GM21786 (cell line): ENCODE measurements at regions not wholly inside any gene's neighbourhood (a gene's known extent, or its start where the extent isn't known, plus 50 kb on each side); places are given as distances from the start of the nearest gene placed in this dataset.
"Not testable (repeated sequence)": the region's sequence is repeated elsewhere in the genome, so short reads cannot be mapped to it uniquely, and the experiment has no call there.

Source experiments
- ATAC-seq: cut with Tn5 transposase; IDR thresholded peaks from one replicate; pipeline ENCODE4 v1.9.1; 2021; ENCODE audit not compliant: unreplicated experiment

DNA sequence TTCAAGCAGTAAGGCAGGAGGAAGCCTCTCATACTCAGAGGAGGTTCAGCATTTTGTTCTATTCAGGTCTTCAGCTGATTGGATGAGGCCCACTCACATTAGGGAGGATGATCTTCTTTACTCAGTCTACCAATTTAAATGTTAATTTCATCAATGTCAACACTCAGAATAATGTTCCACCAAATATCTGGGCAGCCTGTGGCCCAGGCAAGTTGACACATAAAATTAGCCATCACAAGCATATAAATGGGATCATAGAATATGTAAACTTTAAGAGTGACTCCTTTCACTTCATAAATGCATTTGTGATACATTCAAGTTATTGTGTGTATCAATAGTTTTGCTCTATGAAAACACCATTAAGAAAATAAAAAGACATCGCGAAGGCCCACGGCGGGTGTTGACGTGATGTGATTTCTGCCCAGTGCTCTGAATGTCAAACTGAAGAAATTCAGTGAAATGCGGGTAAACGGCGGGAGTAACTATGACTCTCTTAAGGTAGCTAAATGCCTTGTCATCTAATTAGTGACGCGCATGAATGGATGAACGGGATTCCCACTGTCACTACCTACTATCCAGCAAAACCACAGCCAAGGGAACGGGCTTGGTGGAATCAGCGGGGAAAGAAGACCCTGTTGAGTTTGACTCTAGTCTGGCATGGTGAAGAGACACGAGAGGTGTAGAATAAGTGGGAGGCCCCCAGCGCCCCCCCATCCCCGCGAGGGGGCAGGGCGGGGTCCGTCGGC is 536.1 kb upstream of the AUTS2 start:
- no peak for ATAC-seq

DNA sequence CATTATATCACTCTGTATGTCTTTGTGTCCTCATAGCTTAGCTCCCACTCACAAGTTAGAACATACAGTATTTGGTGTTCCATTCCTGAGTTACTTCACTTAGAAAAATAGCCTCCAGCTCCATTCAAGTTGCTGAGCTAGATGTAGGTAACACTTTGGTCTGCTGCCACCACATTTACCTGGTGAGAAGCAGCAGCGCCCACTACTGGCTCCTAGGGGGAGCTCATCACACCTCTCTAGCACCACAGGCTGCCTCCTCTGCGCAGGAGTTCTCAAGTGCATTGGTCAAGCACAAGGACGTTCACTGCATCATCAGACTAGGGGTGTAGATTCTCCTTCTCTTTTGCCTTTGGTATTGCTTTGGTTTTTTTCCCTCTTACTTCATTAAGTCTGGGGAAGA is 530.9 kb upstream of the AUTS2 start:
- ATAC-seq, result no peak

DNA sequence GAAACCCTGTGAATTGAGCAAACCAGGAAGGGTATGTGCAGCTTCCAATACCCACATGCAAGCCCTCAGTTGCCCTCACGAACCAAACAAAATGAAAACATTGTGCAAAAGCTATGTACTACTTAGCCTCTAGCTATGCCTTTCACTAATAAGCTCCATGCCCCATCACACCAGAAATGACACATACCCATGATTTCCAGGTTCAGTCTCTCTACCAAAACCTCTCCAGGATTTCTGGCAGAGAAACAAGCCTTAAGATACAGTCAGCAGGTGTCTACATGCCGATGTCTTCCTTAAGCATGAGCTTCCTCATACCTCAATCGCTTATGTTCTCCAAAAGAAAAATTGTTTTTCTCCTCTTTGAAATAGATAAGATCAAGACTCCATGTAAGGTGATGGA is 527.8 kb upstream of the AUTS2 start:
- ATAC-seq, result no peak

DNA sequence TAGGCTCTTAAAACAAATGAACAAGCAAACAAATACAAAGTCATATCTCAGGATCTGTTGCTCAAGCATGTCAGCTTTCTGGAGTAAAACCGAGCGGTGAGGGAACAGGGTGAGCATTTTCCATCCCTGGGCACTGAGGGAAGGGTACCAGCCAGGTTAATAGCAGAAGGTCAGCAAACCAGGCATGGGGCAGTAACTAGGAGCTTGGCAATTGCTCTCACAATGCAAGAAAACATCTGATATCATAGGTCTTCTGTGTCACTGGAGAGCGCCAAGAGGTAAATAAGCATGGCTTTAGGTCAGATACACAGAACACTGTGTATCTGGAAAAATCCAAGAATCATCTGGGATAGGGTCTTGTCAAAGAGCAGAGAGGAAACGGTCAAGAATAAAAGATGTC is 521.7 kb upstream of the AUTS2 start:
- no peak for ATAC-seq

DNA sequence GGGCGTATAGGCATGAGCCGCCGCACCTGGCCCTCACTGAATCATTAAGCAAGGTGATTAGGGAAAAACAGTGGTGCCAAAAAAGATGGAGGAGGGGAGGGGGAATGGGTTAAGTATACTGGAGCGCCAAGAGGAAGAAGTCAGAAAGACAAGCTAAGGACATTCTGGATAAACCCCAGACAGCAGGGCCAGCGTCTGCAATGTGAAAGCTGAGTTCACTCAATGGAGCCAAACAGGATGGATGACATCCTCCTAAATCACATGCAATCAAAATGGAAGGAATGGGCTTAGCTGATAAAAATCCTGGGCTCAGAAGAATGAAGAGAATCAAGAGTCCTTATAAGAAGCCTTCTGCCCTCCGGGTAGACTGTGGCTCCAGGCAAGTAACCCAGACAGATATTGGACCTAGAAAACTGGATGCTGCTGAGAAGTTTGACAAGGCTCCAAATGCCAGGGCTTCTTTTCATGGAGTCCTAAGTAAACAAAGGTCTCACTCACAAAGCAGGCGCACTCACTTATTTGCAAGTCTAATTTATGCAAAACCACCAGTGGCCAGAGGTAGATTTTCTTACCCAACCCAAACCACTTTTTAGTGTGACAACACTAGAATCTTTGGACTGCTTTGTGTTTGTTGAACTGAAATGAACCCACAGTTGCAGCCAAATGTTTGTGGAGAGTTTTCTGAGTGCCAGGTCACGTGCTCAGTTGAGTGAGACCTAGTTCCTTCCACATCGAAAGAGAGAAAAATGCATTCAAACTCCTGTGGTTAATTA is 519.1 kb upstream of the AUTS2 start:
- no peak for ATAC-seq

DNA sequence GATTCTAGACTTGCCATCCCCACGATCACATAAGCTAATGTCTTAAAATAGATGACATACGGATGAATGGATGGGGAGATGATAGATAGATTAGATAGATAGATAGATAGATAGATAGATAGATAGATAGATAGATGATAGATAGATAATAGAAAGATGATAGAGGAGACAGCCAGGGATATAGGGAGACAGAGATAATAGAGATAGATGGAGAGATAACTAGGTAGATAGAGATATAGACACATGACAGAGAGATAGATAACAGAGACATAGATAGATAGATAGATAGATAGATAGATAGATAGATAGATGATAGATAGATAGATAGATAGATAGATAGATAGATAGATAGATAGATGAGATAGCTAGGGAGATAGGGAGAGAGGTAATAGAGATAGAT is 511.0 kb upstream of the AUTS2 start:
- not testable (repeated sequence) for ATAC-seq

DNA sequence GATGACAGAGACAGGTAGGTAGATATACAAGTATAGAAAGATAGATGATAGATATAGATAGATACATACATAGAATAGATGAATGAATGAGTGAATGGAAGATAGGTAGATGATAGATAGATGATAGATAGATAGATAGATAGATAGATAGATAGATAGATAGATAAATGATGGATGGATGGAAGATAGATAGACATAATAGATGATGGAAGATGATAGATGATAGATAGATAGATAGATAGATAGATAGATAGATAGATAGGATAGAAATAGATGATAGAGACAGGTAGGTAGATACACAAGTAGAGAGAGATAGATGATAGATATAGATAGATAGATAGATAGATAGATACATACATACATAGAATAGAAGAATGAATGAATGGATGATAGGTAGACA is 510.1 kb upstream of the AUTS2 start:
- no peak for ATAC-seq

DNA sequence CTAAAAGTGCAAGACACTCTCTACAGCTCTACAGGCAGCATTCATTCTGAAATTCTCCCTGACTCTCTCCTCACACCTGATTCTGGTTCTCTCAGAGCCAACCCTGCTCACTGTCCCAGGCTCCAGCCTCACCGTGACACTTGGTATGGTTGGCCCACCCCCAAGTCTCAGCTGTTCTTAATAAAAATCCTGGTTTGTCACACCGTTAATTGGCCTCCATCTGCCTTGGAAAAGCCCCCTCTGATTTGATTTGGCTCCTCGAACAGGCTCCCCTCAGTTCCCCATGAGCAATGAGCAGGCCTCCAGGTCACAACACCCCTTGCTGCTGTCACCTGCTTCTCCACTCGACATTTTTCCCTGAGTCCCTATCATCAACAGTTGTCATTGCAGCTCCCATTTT is 507.3 kb upstream of the AUTS2 start:
- ATAC-seq, result no peak

DNA sequence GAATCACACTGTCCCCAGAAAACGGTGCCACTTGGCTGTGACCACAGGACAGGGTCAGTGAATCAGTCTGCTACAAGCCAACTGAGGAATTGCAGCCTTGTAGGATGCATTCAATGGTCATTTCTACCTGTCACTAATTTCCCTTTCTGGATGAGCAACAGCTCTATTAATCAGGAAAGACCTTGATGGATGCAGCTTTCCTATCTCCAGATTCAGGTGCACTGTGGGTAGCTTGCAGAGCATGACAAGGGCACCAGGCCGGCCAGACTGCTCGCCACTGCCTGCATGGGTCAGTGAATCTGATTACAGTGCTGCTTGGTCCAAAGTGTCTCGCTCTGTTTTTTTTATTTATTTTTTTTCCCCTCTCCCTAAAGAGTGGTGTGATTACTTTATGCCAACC is 506.8 kb upstream of the AUTS2 start:
- ATAC-seq, result no peak

DNA sequence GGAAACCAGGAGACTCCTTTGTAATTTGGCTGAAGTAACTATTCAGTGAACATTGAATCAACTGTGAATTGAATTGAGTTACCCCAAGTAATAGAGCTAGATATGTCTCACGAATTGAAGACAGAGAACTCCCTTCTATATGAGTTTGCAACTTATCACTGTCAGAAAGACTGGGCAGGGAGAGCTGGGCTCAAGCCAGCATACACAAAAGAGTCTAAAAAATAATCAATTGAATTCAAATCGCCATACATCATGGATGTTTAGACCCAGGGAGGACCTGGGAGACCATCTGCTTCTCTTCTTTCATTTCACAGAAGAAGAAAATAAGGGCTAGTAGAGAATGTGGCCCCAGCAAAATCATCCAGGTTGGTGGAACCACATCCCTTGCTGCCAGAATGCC is 503.1 kb upstream of the AUTS2 start:
- ATAC-seq, result no peak

DNA sequence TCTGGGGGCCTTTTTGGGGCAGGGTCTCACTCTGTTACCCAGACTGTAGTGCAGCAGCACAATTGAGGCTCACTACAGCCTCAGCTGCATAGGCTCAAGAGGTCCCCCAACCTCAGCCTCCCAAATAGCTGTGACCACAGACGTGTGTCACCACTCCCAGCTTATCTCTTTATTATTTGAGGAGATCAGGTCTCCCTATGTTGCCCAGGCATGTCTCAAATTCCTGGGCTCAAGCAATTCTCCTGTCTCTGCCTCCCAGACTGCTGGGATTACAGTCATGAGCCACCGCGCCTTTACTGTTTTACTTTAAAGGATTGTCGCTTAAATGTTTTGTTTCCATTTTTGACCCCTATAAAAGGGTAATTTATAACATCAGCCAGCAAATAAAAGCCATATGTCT is 502.6 kb upstream of the AUTS2 start:
- ATAC-seq, result no peak

DNA sequence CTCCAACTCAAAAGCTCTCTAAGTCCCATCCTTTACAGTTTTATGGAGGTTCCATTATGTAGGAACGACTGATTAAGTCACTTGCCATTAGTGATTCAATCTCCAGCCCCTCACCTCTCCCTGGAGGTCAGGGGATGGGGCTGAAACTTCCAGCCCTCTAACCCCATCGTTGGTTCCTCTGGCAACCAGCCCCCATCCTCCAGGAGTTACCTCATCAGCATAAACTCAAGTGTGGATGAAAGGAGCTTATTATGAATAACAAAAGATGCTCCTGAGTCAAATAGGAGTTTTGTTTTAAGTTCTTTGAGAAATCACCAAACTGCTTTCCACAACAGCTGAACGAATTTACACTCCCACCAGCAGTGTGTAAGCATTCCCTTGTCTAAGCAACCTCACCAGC is 494.3 kb upstream of the AUTS2 start:
- ATAC-seq, result no peak

DNA sequence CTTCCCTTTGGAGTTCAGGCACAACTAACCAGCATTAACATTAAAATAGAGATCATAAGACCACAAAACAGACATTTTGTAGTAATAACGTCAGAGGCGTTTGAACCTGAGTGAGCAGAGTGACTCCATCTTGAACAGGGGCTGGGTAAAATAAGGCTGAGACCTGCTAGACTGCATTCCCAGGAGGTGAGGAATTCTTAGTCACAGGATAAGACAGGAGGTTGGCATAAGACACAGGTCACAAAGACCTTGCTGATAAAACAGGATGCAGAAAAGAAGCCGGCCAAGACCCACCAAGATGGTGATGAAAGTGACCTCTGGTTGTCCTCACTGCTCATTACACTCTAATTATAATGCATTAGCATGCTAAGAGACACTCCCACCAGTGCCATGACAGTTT is 493.2 kb upstream of the AUTS2 start:
- no peak for ATAC-seq

DNA sequence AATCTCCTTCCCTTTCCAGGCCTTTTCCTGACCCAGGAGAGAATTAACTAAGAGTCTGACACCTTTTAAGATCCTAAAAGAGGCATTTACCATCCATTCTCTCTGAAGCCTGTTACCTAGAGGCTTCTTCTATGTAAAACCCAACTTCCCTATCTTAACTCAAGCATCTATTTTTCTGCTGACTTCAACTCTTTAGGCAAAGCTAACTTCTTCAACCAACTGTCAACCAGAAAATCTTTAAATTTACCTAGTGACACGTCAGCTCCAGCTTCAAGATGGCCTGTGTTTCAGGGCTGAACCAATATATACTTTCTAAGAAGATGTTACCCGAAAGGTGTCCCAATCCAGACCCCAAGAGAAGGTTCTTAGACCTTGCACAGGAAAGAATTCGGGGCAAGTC is 492.3 kb upstream of the AUTS2 start:
- no peak for ATAC-seq

DNA sequence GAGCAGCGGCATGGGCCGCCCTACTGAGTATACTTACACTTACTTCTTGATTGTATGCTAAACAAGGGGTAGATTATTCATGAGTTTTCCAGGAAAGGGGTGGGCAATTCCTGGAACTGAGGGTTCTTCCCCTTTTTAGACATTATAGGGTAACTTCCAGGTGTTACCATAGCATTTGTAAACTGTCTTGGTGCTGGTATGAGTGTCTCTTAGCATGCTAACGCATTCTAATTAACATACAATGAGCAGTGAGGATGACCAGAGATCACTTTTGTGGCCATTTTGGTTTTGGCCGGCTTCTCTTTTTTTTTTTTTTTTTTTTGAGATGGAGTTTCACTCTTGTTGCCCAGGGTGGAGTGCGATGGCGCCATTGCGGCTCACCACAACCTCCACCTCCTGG is 491.8 kb upstream of the AUTS2 start:
- not testable (repeated sequence) for ATAC-seq

DNA sequence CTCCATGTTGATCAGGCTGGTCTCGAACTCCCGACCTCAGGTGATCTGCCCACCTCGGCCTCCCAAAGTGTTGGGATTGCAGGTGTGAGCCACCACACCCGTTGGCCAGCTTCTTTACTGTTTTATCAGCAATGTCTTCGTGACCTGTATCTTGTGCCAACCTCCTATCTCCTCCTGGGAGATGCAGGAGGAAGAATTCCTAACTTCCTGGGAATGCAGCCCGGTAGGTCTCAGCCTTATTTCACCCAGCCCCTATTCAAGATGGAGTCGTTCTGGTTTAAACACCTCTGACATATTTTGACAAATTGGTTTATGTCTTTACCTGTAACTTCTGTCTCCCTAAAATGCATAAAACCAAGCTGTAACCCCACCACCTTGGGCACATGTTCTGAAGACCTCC is 491.3 kb upstream of the AUTS2 start:
- ATAC-seq, result not testable (repeated sequence)

DNA sequence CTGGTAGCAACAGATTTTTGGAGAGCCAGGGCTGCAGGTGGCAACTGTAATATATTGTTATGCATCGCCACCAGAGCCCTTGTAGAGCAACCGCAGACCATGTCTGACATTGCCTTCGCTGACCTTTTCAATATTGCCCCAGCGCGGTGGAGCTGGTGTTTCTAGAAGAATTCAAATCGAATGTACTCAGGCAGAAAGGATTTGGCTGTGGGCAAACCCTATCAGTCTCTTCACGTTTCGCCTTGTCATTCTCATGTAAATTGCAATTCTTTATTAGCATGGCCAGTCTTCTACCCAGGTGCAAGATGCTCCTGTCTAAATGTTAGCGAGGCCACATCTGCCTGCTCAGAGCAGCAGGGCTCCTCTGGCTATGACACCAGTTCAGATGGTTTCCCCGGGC is 490.2 kb upstream of the AUTS2 start:
- ATAC-seq, result no peak

DNA sequence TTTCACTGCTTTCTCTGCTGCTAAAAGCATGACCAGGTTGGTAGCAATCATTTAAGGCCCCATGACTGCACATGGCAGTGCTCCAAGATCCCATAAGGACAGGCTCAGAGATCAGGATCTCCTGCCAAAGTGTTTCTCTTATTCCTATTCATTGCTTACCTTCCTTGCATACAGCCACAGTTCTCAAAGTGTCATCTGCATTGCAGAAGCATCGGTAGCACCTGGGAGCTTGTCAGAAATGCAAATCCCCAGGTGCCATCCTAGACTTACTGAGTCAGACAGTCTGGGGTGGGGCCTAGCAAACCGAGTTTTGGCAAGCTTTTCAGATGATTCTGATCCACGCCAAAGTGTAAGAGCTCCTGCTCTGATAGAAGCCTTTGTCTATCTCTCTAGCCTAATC is 489.0 kb upstream of the AUTS2 start:
- ATAC-seq, result no peak

DNA sequence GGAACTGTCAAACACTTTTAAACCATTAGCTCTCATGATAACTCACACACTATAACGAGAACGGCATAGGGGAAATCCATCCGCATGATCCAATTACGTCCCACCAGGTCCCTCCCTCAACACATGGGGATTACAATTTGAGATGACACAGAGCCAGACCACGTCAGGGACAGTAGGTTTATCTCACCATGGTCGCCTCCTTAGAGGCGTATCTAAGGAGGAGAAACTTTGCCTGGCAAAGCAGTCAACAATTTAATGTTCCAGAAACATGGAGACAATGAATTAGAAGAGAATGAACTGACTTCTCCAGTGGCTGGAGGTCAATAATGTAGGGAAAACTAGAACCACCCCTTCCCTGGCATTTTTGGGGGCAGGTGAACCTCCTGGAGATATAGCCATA is 488.4 kb upstream of the AUTS2 start:
- ATAC-seq, result no peak

DNA sequence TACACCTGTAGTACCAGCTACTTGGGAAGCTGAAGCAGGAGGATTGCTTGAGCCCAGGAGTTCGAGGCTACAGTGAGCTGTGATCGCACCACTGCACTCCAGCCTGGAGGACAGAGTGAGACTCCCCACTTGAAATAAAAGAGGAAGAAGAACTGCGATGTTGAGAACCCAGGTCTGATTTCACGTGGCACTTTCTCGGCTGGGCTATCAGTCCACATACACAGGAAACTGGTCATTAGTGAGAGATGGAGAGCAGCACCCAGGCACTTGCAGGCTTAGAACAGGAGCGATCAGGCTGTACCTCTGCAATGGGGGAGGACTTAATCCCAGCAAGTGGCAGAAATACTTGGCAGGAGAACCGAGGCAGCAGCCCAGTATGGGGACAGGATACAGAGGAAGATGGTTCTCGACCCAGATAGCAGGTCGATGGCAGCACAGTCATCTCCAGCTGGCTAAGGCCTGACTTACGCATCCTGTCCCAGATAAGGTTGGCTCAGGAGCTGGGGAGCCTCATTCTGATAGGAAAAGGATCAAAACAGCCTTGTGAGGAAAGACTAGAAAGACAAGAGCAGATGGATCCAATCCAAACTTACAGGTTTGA is 487.7 kb upstream of the AUTS2 start:
- no peak for ATAC-seq

DNA sequence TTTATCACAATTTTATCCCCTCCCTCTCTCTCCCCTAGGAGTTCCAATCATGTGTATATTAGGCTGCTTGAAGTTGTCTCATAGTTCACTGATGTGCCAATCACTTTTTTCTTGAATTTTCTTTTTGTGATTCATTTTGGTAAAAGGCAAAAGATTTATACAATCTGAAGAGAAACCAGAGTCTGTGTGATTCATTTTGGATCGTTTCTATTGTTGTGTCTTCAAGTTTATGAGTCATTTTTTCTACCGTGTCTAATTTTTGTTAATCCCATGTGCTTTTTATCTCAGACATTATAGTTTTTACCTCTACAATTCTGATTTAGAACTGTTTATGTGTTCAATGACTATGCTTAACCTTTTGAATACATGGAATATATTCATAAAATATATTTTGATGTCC is 483.9 kb upstream of the AUTS2 start:
- no peak for ATAC-seq

DNA sequence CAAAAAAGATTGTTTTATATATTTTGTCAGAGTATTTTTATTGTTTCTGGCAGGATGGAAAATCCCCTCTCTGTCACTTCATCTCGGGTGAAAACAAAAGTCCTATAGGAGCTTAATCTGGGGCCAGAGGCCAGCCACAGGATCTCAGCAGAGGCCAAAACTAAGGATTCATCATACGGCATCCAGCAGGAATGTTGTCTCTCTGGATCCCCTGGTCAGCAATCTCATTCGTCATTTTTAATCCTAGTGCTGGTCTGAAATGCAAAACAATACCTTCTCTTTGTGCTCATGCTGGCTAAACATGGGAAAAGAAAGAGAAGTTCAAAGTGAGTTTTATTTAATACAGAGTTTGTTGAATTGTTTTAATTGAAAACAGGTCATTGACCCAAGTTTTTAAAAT is 482.5 kb upstream of the AUTS2 start:
- no peak for ATAC-seq
